ENCODE measurements at regions not wholly inside any gene's neighbourhood (a gene's known extent, or its start where the extent isn't known, plus 50 kb on each side); places are given as distances from the start of the nearest gene placed in this dataset.
"Not testable (repeated sequence)": the region's sequence is repeated elsewhere in the genome, so short reads cannot be mapped to it uniquely, and the experiment has no call there.

DNA sequence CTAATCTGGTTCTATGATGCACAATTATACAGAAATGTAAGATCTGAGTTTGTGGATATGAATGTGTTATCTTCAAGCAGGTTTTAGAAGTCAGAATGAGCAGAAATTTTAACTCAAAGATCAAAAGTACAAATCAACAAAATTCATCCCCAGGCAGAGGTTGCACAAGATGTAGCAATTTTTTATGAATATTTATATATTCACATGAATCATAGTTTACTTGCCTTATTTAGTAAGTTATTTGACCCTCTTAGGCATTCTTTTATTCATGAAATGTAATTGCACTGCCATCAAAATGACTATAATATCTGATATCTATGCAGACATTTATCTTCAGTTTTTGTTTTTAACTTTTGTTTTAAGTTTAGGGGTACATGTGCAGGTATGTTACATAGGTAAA, 103.1 kb upstream of the DAZL start:
- DNase-seq (ENCODE audit: low read depth): no peak

DNA sequence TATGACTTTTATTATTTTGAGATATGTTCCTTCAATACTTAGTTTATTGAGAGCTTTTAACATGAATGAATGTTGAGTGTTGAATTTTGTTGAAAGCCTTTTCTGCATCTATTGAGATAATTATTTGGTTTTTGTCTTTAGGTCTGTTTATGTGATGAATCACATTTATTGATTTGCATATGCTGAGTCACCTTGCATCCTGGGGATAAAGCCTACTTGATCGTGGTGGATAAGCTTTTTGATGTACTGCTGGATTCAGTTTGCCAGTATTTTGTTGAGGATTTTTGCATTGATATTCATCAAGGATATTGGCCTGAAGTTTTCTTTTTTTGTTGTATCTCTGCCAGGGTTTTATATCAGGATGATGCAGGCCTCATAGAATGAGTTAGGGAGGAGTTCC, 106.5 kb upstream of the DAZL start:
- not testable (repeated sequence) for DNase-seq (ENCODE audit: low read depth)

GRCh38 chr3:16715281-16715680, 110.1 kb upstream of the DAZL start:
- no peak for DNase-seq (ENCODE audit: low read depth)

DNA sequence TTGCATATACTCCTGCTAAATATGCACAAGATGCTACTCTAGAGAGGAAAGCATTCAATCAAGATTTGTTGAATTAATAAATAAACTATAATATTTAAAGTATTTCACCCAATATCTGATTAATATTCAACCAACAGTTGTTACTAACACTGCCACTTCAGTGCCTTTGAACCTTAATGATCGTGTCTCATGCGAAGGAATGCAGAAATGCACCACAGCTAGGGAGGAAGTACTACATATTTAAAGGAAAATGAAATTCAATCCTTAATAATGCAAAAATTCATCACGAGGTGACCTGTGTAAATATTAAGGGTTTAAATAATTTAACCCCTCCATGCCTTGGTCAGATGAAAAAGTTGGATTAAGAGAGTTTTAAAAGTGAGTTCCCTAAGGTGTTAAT, 114.2 kb upstream of the DAZL start:
- no peak for DNase-seq (ENCODE audit: low read depth)

DNA sequence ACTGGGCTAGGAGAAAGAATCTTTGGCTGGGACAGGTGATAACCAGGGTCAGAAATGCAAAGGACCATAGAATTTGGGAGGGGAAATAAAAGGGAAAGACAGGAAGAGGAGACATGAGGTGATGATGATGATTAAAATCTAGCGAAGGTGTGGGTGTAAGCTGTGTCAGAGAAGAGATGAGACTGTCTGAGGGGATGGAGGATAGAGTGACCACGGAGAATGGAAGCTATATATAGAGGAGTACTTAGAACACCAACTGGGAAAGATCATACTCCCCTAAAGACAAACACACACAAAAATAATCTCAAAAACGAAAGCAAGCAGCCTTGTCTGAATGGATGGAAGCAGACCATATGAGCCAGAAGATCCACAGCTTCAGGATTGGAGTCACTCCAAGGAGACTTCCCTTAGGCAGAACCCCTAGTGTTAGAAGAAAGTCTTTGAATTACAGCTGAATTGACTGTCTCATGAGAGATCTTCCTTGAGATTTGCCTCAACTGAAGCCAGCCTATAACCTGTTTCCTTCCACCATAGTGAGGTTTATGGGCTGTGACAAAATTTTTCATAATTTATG, 115.2 kb upstream of the DAZL start:
- DNase-seq (ENCODE audit: low read depth): no peak

- no peak for DNase-seq (ENCODE audit: low read depth)
Measured at GRCh38 chr3:16721494-16721893, 116.3 kb upstream of the DAZL start.

DNA sequence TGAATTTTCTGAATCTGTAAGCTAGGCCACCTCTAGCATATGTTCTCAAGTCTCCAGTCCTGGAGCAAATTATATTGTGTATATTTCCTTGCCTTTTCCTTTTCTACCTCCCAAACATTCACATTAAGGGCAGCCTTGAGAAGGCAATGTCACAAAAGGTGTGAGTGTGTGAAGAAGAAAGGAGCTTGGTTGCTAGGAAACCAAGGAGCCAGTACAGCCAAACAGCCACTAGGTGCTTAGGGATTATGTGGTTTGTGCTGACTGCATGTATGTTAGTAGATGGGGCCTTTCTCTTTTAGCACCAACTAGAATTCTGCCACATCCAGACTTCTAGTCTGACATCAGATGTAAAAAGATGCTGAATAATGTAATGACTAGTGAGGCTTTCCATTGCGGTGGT, 118.8 kb upstream of the DAZL start:
- no peak for DNase-seq (ENCODE audit: low read depth)

- DNase-seq (ENCODE audit: low read depth): no peak
Measured at GRCh38 chr3:16724487-16724886, 119.3 kb upstream of the DAZL start.

DNA sequence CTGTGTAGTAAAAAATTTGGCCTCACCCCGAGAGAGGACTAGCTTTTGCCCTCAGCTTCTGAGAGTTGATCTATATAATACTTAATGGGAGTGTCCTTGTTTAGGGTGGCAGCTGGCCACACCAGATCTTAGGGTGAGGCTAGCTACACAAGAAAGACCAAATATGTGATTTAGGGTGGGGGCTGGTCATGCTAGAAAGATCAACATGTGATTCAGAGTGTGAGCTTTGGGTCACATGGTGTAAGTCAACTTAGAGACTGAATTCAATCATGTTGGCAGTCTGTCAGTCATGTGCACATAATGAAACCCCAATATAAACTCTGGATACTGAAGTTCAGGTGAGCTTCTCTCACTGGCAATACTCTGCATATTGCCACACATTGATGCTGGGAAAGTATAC, 120.7 kb upstream of the DAZL start:
- DNase-seq (ENCODE audit: low read depth): no peak

DNA sequence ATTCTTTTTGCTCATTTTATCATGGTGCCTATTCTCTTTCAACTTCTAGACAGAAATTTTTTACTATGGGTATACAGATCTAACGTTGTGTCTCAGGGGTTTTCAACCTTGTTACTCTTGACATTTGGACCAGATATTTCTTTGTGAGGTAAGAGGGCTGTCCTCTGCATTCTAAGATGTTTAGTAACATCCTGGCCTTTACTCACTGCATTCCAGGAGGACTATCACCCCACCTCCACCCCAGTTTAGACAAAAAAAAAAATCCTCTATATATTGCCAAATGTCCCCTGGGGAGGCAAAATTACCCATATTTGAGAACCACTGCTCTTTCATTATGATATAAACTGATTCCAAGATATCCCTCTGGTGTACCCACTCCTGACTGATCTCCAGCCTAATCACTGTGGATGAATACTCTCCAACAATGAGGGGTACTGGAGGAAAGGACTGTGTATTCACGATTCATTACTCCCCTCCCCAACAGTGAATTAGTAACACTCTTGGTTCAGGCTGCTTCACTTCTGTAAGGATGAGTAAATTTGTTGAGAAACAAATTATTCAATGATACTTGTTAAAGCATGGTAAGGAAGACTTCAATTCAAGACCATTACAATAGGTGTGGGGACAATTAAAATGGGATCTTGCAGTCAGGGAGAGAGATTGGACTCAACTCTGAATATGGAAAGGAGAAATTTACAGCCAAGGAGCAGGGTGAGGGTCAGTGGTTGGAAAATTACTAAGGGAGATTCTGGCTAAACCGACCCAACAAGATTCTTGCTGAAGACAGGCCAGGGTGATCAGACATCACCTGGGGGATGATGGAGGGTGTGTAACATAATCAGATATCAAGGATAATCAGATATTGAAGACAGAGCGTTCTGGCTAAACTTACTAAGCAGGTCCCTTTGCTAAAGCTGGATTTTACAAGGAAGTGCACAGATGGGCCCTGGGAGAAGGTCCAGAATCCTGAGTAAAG, 123.8 kb upstream of the DAZL start:
- DNase-seq (ENCODE audit: low read depth): no peak

DNA sequence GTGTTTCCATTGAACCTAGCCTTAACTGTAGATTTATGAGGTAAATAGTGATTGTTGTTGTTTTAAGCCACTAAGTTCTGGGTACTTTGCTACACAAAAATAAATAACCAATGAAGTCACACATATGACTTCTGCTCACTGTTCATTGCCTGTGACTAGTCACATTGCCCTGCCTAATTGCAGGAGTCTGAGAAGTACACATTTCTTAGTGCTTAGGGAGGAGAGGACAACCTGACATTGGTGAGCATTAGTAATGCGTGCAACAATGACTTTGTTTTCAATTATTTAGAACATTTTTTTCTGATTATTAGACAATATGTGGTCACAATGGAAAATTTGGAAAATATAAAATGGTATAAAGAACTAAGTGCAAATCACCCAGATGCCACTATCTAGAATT, 133.2 kb upstream of the DAZL start:
- no peak for DNase-seq (ENCODE audit: low read depth)

GRCh38 chr3:16739541-16740105, 134.4 kb upstream of the DAZL start:
- no peak for DNase-seq (ENCODE audit: low read depth)

GRCh38 chr3:16740515-16740914, 135.3 kb upstream of the DAZL start:
- no peak for DNase-seq (ENCODE audit: low read depth)

DNA sequence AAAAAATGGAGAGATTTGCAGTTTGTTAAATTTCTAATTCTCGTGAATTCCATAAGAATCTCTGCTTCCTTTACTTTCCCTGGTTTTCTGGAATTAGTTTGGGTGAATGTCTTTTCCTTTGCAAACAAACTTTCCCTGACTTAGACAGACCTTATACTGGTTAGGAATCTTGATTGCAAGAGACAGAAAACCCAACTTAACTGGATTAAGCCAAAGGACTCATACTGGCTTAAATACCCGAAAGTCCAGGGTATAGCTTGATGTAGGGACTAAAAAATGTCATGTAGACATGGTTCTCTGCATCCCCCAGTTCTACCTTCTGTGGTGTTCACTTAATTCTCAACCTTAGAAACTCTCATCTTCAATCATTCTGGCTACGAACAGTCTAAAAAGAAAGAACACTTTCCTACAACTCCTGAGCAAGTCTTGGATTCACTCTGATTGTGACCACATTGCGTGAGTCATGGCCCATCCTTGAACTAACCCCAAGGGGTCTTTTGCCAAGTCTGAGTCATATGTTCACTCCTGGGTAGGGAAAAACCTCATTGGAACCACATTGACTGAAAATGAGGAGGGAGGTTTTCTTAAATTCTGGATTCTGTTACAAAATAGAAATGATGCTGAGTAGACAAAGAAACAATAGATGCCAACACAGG, 136.0 kb upstream of the DAZL start:
- DNase-seq (ENCODE audit: low read depth): no peak

GRCh38 chr3:16741890-16742289, 136.7 kb upstream of the DAZL start:
- no peak for DNase-seq (ENCODE audit: low read depth)

- no peak for DNase-seq (ENCODE audit: low read depth)
Measured at GRCh38 chr3:16743276-16743675, 138.1 kb upstream of the DAZL start.

- DNase-seq (ENCODE audit: low read depth): no peak
Measured at GRCh38 chr3:16759227-16759903, 125.4 kb upstream of the PLCL2 start.

DNA sequence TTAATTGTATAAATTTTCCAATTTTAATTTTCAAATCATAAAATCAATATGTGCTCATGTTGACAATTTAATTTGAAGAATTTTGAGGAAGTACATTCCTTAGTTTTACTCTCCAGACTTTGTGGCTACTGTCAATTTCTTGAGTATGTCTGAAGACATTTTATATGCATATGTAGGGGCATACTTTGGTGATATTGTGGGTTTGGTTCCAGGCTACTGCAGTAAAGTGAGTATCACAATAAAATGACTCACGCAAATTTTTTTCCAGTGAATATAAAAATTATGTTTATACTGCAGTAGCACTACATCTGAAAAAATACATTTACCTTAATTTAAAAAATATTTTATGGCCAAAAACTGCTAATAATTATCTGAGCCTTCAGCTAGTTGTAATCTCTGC, 123.2 kb upstream of the PLCL2 start:
- DNase-seq (ENCODE audit: low read depth): no peak

DNA sequence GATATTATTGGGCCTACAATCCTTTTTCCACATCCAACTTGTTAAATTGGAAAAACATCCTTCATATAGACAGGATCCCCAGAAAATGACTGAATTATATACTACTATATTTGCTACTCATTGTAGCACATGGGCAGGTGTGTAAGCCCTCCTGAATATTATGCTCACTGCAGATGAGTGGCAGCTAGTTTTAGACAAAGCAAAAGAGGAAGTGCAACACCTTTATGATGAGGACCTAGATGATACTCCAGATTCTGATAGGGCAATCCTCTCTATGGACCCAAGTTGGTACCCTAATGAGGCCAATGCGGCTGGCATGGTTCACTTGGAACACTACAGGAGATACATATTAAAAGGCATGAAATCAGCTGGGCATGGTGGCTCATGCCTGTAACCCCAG, 119.1 kb upstream of the PLCL2 start:
- DNase-seq (ENCODE audit: low read depth): no peak

DNA sequence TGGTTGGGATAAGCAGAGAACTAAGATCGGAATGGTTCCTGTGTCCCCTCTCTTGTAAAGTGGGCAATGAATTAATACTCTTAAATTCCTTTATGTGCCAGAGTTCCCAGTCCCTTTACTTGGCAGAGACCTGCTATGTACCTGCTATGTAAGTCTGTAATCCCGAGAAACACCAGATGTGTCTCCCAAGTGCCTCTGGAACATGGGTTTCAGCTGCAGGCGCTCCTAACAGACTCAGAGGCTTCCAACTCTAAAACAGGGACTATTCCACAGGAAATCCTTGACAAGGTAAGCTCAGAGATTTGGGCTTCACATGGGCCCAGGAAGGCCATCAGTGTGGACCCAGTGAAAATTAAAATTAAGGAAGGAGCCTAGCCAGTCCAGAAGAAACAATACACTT, 117.7 kb upstream of the PLCL2 start:
- no peak for DNase-seq (ENCODE audit: low read depth)

DNA sequence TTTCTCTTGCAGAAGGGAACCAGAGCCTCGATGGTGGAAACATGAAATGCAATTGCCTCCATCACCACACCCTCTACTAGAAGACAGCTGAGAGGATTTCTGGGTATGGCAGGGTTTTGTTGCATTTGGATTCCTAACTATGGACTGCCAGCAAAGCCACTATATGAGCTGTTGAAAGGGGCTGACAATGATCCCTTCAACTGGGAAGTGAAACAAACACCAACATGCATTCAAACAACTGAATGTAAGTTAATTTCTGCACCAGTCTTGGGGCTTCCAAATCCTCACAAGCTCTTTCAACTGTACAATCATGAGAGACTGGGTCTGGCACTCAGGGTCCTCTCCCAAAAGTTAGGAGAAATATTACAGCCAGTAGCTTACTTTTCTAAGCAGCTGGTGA, 116.7 kb upstream of the PLCL2 start:
- no peak for DNase-seq (ENCODE audit: low read depth)

DNA sequence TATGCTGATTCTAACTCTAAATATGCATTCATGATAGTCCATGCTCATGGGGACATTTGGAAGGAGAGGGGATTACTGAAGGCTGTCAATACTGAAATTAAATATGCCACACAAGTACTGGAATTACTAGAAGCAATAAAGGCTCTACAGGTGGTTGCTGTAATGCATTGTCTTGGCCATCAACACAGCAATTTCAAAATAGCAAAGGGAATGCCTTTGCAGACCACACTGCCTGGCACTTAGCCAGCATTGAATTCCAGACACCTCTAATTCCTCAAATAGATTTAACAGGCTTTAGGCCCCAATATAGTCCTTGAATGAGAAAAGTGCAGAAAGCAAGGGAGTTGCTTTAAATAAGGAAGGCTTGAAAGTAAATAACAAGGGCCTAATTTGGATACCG, 115.8 kb upstream of the PLCL2 start:
- DNase-seq (ENCODE audit: low read depth): no peak

All from T follicular helper cell (primary cell).